ENCODE measurements at regions not wholly inside any gene's neighbourhood (a gene's known extent, or its start where the extent isn't known, plus 50 kb on each side); places are given as distances from the start of the nearest gene placed in this dataset.

DNA sequence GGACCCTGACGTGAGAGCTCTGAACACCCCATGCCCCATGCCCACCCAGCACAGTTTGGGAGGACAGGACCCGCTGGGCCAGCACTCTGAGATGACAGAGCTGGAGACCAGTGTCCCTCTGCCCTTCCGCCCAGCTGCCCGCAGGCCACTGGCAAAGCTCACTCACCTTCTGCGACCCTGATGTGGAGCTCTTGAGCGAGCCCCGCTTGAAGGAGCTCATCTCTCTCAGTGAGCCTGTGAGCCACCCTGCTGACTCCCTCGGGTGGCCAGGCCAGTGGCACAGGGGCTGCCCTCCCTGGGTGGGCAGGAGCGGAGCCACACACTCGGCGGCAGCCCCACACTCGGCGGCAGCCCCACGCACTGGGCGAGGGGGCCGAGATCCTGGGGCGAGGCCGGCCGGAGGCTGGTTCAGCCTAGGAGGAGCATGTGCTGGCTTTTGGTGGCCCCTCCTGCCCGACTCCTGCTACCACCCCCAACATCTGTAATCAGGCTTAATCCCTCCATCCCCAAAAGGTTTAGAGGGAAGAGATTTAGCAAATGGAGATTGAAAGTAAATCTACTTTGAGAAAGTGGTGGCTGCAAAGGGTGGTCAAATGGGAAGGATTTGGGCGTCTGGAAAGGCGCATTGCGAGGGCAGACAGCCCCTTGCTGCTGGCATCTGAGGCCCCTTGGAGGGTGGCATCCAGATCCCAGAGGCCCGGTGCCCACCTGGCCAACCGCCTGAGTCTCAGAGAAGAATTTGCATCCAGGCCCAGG, 59.4 kb upstream of the TRPM1 start:
- Histone ChIP-seq H3K4me1 (no peaks in the 10 kb centered on the region), H3K9ac (no peak overlapping the region), H3K36me3 (no peaks in the 10 kb centered on the region), H3K27ac (no peak overlapping the region), H3K9me3 (no peaks in the 10 kb centered on the region), H4K20me1 (no peaks in the 10 kb centered on the region), H3K4me3 (no peak overlapping the region), H3K4me2 (no peak overlapping the region), H3K27me3 (no peaks in the 10 kb centered on the region)
- TF ChIP-seq Cebpa-rat (IDR thresholded peaks at IDR 0.05), result no peak

DNA sequence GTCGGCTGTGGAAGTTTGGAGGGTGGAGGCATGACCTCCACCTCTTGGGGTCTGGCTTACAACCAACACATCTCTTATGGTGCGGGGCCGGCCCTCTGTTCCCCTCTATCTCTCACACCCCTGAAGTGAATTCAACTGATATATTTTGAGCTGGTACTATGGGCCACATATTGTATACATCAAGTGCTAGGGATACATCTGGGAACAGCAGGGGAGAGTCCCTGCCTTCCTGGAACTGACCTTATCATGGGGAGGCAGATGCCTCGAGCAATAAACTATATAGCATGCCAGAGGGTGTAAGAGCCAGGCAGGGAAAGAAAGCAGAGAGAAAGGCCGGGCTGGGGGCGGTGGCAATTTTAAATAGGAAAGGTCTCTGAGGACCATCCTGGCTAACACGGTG, 60.4 kb upstream of the TRPM1 start:
- Histone ChIP-seq H3K27me3 (no peaks in the 10 kb centered on the region), H3K27ac (no peak overlapping the region), H3K9me3 (no peaks in the 10 kb centered on the region), H4K20me1 (no peaks in the 10 kb centered on the region), H3K4me3 (no peak overlapping the region), H3K4me1 (no peaks in the 10 kb centered on the region), H3K4me2 (no peak overlapping the region), H3K9ac (no peak overlapping the region), H3K36me3 (no peaks in the 10 kb centered on the region)
- TF ChIP-seq Cebpa-rat (IDR thresholded peaks at IDR 0.05), result no peak

DNA sequence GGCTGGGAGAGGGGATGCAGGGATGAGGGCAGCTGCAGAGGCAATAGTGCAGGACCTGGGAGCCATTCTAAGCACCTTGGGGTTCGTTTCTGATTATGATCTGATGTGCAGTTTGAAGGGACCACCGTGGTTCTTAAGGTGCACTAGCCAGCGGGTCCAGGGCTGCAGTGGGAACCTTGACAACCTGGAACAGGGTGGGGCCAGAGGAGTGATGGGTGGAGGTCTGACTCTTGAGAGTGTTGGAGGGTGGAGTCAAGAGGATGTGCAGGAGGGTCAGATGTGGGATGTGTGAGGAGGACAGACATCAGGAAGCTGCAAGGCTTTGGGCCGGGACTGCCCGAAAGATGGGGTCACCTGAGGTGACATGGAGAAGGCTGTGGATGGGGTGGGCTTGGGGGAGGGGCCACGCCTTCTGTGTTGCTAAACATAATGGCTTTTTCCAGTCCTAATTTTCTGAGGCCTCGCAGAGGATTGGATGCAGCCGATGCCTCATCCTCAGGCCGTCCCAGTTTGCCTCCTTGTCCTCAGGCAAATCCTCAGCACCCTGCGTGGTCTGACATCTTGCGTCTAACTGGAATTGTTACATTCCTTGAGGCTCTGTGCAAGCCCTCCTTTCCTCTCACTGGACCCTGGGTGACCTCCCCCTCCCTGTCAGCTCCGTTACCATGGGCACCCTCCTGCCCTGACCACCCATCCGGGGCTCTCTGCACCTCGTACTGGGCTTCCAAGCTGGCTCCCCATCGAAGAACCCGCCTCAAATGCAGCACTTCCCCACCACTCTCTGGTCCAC, 61.4 kb upstream of the TRPM1 start:
- H3K27ac ChIP-seq, result no peak overlapping the region
- H3K4me2 ChIP-seq, result no peak overlapping the region
- no peaks in the 10 kb centered on the region for H3K4me1 ChIP-seq
- H3K9me3 ChIP-seq, result no peaks in the 10 kb centered on the region
- no peaks in the 10 kb centered on the region for H3K27me3 ChIP-seq
- no peaks in the 10 kb centered on the region for H4K20me1 ChIP-seq
- no peak overlapping the region for H3K4me3 ChIP-seq
- no peak for TF ChIP-seq Cebpa-rat (IDR thresholded peaks at IDR 0.05)
- H3K9ac ChIP-seq, result no peak overlapping the region
- no peaks in the 10 kb centered on the region for H3K36me3 ChIP-seq

DNA sequence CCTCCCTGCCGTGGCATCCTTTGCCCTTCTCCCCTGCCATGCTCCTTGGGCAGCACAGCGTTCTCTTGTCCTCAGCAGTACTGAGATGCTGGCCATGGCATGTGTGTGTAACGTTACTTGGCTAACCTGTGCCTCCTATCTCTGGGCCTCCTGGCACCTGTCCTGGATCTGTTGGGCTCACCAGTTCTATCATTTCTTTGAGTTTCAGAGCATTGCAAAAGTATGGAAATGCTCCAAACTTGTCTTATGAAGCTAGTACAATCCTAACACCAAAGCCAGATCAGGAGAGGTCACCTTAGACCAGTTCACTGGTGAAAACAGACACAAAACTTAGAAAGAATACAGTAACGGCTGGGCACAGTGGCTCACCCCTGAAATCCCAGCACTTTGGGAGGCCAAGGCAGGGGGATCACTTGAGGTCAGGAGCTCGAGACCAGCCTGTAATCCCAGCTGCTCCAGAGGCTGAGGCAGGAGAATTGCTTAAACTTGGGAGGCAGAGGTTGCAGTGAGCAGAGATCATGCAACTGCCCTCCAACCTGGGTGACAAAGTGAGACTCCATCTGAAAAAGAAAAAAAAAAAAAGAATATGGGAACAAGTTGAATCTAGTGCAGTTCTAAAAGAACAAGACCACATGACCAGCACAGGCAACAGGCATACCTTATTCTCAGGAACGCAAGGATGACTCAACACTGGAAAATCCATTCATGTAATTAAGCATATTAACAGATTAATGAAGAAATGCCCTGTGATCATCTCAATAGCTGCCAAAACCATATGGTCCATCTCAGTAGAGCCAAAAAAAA, 62.4 kb upstream of the TRPM1 start:
- no peak overlapping the region for H3K4me2 ChIP-seq
- H3K4me3 ChIP-seq, result no peak overlapping the region
- H3K9me3 ChIP-seq, result no peaks in the 10 kb centered on the region
- H3K4me1 ChIP-seq, result no peaks in the 10 kb centered on the region
- H3K27me3 ChIP-seq, result no peaks in the 10 kb centered on the region
- H3K36me3 ChIP-seq, result no peaks in the 10 kb centered on the region
- no peak overlapping the region for H3K27ac ChIP-seq
- TF ChIP-seq Cebpa-rat (IDR thresholded peaks at IDR 0.05), result no peak
- H4K20me1 ChIP-seq, result no peaks in the 10 kb centered on the region
- H3K9ac ChIP-seq, result no peak overlapping the region

DNA sequence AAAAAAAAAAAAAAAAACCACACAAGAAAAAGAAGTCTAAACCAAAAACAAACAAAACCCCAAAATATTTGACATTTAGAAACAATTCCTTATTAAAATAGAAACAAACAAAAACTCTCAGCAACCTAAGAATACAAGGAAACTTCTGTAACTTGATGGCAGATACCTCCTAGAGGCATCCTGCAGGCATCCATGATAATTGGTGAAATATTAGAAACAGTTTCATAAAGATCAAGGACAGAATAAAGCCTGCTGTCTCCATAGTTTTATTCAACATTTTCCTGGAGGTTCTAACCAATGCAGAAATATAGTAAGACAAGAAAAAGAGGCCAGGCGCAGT, 63.0 kb upstream of the TRPM1 start:
- TF ChIP-seq Cebpa-rat (IDR thresholded peaks at IDR 0.05), result no peak
- Histone ChIP-seq H4K20me1 (no peaks in the 10 kb centered on the region), H3K27ac (no peak overlapping the region), H3K4me1 (no peaks in the 10 kb centered on the region), H3K27me3 (no peaks in the 10 kb centered on the region), H3K4me3 (no peak overlapping the region), H3K9ac (no peak overlapping the region), H3K9me3 (no peaks in the 10 kb centered on the region), H3K36me3 (no peaks in the 10 kb centered on the region), H3K4me2 (no peak overlapping the region)

DNA sequence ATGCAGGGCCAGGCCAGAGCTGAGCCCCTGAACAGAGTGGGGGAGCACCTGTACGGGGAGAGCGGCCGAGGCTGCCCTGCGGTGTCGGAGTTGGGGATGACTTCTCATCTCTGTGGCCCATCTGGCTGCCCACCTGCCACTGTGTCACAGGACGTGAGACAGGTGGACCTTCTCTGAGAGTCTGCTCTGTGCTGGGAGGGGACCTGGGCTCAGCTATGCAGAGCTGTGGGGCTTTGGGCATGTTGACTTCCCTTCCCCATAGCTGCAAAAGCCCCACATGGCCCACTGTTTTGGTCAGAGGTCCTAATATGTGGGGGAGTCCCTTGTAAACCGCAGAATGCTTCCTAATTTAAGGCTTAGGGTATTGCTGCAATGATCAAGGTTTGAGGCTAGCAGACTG, 68.0 kb upstream of the TRPM1 start:
- Histone ChIP-seq H3K4me2 (no peak overlapping the region), H4K20me1 (no peaks in the 10 kb centered on the region), H3K9ac (no peak overlapping the region), H3K27me3 (no peaks in the 10 kb centered on the region), H3K4me3 (no peak overlapping the region), H3K36me3 (no peaks in the 10 kb centered on the region), H3K9me3 (no peaks in the 10 kb centered on the region), H3K4me1 (peaks cover 6% of the 10 kb centered on the region), H3K27ac (no peak overlapping the region)
- no peak for TF ChIP-seq Cebpa-rat (IDR thresholded peaks at IDR 0.05)

DNA sequence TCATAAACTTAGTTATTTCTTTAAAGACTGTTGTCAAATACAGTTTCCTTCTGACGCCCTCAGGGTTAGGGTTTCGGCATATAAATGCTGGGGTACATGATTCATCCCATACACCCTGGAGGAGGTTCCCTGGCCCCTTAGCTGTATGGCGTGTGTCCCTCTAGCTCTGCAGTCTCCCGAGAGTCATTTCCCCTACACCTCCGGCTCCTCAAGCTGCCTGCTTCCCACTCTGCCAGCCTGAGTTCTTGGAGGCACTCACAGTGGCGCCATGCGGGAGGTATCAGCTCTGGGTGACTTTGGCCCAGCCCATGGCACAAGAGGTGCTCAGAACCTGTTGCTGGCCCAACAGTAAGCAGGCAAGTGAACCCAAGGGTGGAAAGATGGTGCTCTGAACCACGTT, 70.2 kb upstream of the TRPM1 start:
- Histone ChIP-seq H3K27me3 (no peaks in the 10 kb centered on the region), H3K27ac (no peak overlapping the region), H3K36me3 (no peaks in the 10 kb centered on the region), H3K9ac (no peak overlapping the region), H3K4me3 (no peak overlapping the region), H3K9me3 (no peaks in the 10 kb centered on the region), H3K4me2 (no peak overlapping the region), H3K4me1 (peaks cover 18% of the 10 kb centered on the region), H4K20me1 (no peaks in the 10 kb centered on the region)
- no peak for TF ChIP-seq Cebpa-rat (IDR thresholded peaks at IDR 0.05)

DNA sequence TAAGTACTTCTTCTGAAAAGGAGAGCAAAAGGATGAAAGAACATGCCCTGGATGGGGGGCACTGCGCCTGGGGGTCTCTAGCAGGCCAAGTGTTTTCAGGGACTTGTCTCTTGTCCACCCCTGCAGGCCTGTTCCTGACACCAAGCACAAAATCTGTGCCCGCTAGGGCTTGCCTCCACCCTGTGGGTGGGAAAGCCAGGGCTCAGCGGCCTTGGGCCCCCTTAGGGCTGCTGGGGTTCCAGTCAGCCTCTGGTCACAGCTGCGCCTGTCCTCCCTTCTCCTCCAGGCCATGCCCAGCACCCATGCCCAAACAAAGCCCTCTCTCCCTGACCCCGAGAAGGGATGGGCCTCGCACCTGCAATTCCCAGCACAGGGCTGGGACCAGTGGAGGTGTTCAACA, 71.1 kb upstream of the TRPM1 start:
- TF ChIP-seq Cebpa-rat (IDR thresholded peaks at IDR 0.05), result no peak
- Histone ChIP-seq H3K4me1 (peaks cover 18% of the 10 kb centered on the region), H3K27me3 (no peaks in the 10 kb centered on the region), H3K4me3 (no peak overlapping the region), H3K4me2 (no peak overlapping the region), H4K20me1 (no peaks in the 10 kb centered on the region), H3K27ac (no peak overlapping the region), H3K9ac (no peak overlapping the region), H3K9me3 (no peaks in the 10 kb centered on the region), H3K36me3 (no peaks in the 10 kb centered on the region)

DNA sequence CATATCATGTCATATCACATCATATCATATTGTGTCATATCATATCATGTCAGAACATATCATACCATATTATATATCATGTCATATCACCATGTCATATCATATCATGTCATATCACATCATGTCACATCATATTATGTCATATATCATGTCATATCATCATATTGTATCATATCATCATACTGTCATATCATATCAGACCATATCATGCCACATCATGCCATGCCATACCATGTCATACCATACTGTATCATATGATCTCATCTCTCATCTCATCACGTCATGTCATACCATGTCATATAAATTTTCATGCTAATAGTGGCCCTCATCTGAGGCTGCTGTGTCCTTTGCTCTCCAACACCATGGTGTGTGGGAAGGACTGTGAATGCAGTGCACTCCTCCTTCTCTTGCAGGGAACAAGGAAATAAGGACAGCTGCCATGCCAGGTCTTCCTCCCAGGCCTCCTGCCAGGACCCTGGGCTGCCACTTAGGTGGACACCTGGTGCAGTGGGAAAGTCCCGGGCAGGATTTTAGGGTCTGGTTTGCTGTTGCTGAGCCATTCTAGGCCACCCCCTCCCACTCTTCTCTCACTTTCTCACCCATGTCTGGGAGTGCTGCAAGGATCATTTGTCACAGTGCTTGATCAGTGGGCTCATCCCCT, 72.4 kb upstream of the TRPM1 start:
- Histone ChIP-seq H3K27ac (no peak overlapping the region), H3K27me3 (no peaks in the 10 kb centered on the region), H3K4me2 (peak overlapping the region; percentile 59), H3K9ac (no peak overlapping the region), H3K4me3 (no peak overlapping the region), H3K36me3 (no peaks in the 10 kb centered on the region), H3K4me1 (peaks cover 27% of the 10 kb centered on the region), H3K9me3 (no peaks in the 10 kb centered on the region), H4K20me1 (no peaks in the 10 kb centered on the region)
- TF ChIP-seq Cebpa-rat (IDR thresholded peaks at IDR 0.05), result no peak

All from BLaER1 (cell line).